GM20431 (cell line): ENCODE measurements at regions not wholly inside any gene's neighbourhood (a gene's known extent, or its start where the extent isn't known, plus 50 kb on each side); places are given as distances from the start of the nearest gene placed in this dataset.

ENCODE experiments used
- in situ Hi-C: fragments of 300-500 bp; cut with MseI, MboI; formaldehyde crosslinking; loops from one replicate; pipeline ENCODE4 v1.15.0; 2020; ENCODE audit warnings: low sequenced_read_pairs; ENCODE audit not compliant: unreplicated experiment

DNA sequence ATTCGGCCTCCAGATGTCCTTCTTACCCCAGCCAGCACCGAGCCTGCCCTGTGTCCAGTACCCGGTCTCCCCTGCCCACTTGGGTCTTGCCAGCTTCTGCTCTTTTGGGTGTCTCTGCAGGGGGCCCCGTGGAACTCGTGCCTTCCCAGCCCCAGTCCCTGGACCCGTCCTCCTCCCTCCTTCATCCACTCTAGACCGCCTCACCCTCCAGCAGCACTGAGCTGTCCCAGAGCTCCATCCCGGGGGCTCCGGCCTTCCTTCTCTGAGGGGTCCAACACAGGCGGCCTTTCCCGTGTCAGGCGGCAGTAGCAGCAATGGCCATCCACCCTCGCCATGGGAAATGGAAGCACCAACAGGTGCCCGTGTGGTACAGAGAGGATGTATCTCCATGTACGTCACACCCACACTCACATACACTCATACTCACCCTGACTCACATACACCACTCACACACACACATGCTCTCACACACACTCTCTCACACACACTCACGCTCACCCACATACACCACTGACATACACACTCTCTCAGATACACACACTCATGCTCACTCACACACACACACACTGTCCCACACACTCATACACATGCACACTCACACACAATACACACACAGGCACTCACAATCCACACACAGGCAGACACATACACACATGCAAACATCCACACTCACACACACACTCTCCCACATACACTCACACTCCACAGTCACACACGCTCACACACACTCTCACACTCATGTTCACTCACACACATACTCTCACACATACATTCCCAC is 827.5 kb upstream of the SALL3 start:
- in situ Hi-C loops = no loop called here

DNA sequence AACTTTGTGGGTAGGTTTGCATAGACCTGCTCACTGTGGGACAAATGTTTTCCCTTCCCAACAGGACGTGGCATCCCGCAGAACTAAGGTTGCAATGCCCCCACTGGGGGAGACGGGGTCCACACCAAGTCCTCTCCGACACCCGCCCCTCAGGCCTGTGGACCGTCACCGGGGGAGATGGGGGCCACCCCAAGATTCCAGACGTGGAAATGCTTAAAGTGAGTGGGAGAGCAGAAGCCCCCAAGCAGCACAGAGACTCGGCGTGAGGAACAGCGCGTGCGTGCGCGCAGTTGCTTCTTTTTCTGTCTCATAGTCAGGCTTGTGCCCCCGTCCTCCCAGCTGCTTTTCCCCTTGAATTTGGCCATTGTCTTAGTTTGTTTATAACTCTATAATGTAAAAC is 826.3 kb upstream of the SALL3 start:
- in situ Hi-C loops = no loop called here

DNA sequence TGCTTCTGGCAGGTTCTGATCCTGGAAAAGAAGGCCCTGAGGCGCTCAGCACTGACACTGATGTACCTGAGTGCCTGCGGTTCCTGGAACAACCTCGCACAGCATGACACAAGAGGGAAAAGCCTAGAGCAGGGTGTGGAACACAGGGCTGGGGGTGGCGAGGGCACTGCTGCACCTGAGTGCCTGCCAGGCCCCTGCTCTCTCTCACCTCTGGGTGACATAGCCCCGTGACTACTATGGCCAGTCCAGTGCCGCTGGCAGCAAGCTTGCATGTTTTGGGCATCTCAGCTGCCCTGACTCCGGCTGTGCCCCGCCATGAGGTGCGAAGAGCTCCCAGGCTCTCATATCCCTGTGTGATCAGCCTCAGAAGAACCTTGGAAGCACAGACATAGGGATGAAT is 825.2 kb upstream of the SALL3 start:
- in situ Hi-C loops = no loop called here

DNA sequence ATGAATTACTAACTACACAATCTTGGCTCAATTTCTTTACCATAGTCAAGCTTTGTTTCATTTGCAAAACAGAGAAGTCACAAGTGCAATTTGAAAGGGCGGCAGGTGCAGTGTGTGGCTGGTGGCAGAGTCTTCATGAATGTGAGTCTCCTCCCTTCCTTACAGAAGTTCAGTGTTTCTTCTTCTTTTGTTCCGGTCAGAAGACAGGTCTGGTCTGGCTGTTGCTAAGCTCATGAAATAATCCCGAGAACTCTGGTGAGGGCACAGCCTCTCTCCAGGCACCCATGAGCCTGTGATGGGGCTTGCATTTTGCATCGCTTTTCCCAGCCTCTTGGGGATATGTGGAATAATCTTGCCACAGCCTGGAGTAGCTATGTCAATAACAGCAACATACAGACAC is 824.8 kb upstream of the SALL3 start:
- in situ Hi-C loops = no loop called here

DNA sequence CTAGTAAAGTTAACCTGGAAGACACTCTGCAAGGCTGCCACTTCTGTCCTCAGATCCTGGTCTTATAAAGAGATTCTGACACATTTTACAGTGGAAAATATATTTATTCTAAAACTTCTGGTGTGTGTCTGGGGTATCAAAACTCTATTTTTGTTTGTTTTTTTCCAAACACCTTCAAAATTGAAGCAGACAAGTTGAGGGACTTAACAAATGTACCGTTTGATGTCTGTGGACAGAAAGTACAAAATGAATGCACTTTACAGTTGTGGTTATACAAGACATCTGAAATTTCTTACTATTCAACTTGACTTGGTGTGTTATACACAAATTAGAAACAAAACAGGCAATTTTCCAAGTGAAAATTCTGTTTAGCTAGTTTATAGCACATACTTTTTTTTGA is 823.2 kb upstream of the SALL3 start:
- in situ Hi-C loops = no loop called here

DNA sequence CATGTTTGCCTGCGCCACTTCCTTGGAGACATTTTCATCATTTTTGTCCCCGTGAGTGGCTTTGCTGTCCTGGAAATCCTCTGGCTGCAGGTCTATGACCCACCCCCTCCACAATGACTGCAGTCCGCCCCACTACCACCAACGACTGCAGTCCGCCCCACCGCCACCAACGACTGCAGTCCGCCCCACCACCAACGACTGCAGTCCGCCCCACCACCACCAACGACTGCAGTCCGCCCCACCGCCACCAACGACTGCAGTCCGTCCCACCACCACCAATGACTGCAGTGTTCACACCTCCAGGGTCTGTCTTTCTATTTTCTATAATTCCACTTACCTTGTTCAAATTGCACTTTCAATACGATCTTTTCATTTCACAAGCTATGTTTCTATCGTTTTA is 820.7 kb upstream of the SALL3 start:
- in situ Hi-C loops = no loop called here

DNA sequence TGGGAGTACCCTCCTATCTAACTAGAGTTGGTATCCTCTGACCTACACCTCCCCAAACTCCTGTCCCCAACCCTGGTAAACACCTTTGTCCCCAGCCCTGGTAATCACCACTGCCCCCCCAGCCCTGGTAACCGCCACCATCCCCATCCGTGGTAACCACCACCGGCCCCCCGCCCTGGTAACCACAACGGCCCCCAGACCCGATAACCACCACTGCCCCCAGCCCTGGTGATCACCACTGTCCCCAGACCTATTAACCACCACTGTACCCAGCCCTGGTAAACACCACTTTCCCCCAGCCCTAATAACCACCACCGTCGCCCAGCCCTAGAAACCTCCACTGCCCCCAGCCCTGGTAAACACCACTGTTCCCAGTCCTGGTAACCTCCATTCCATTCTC is 820.2 kb upstream of the SALL3 start:
- in situ Hi-C loops = no loop called here

DNA sequence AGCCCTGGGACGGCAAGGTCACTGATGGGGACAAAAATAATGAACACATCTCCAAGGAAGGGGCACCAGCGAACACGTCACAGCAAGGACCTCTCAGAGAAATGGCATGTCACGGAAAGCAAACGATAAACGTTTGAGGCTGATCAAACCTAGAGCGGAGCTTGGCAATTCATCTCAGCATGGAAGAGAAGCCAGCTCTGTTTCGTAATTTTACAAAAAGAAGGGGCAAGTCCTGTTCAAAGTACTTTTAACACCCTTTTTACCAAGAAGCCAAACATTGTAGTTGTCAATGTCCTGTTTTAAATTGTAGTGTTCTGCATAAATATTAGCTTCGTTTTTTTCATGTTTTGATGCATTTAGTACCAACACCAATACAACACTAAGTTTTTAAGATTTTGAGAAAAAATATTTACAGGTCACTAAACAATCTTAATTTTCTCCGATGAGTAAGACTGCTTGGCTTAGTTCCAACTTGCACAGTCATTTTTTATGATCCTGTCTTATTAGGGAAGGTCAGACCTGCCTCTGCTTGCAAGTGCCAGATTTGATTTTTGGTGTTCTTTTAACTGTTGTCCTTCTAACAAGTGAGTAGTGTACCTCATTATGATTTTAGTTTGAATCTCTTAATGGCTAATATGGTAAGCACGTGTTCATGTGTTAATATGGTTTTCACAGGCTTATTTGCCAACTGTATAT is 818.5 kb upstream of the SALL3 start:
- in situ Hi-C loops = no loop called here

DNA sequence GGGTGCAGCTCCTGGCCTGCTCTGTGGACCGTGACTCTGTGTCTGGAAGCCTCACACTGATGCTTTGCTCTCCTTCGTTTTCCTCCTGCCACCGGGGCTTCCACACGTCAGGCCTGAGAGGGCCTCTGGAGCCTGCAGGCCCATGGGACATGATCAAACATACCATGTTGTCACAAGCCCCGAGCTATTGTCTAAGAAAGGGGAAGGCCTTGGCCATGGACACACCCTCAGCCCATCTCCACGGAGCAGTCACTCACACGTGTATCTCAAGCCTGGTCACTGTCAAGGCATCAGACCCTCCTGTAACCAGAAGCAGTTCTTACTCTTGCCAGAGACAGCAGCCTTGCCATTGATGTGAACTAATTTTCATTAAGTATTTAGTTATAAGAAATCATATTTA is 814.1 kb upstream of the SALL3 start:
- in situ Hi-C loops = no loop called here

DNA sequence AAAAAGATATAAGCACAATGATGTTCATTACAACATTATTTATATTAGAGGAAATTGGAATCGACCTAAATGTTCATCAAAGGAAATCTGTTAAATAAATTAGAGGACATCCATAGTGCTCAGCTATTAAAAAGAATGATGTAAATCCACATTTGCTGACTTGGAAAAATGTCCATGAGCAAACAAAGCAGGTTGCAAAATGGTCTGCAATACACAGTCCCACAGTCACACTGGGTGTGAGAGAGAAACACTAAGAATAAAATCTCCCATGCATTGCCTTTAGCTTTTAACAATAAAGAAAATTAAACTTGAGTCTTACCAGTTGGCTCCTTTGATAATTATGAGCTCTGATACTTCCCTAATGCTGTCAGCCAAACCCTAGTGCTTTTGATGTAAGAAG is 811.1 kb upstream of the SALL3 start:
- in situ Hi-C loops = no loop called here

DNA sequence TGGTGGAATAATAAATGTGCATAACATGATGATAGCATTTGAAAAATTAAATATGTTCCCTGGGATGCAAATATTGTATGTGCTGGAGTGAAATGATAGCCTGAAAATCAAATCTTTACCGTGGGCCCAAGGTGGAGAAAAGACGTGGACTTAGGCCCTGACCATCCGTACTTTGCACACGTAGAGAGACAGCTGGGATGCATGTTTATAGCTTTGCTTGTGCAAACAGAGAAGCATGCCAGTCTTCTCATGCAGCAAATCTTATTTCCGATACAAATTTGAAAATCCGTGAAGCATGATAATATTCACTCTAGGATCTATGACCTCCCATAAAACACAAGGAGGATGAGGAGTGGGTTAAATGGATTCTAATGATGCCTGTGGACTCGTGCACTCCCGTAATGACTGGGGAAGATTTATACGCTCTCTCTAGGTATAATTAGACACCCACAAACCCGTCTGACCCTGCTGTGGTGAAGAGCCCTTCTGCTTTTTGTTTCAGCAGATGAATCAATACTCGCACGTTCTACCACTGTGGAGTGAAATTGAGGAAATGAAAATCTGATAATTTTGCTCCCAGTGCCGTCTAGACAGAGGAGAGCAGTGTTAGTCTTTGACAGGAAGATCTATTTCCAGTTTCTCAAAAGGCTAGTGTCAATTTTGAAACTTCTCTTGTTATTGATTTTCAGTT is 810.3 kb upstream of the SALL3 start:
- in situ Hi-C loops = no loop called here

DNA sequence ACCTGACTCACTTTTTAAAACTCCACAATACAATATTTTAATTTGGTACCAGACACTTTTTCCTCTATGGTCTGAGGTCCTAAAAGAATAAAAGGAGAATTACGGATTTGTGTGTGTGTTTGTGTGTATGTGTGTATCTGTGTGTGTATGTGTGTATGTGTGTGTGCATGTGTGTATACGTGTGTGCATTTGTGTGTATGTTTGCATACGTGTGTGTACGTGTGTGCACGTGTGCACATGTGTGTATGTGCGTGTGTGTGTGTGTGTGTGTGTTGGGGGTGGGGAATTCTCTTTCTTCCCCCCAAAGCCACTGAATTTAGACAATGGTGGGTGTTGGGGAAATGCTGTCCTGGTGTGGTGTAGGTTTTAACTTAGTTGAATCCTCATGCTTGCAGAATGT is 807.7 kb upstream of the SALL3 start:
- in situ Hi-C loops = no loop called here

DNA sequence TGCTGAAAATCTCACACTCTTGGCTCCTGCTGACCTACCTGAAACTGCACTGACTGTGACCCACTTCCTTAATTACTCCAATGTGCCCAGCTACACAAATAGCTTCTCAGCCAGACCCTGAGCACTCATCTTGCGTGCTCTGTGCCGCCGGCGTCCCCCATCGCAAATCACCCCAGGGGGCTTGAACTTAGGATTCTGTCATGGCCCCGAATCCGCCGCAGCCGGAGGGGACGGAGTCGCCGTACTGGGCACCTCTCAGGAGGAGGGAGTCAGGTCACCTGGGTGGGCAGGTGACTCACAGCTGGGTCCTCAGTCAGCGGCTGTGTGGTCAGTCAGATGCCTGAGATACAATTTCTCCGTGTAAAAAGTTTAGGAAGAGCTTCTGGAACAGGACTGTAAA is 804.9 kb upstream of the SALL3 start:
- in situ Hi-C loops = no loop called here

DNA sequence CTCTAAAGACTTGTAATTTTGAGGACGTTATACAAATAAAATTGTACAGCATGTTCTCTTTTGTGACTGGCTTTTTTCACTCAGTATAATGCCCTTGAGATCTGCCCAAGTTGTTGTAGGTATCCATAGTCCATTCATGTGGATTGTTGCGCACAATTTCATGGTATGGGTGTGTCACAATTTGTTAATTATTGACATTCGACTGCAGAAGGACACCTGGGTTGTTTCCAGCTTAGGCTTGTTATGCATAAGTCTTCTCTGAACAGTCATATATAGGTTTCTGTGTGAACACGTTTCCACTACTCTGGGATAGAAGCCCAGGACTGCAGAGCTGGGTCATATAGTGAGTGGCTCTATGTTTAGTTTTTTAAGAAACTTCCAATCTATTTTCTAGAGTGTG is 800.8 kb upstream of the SALL3 start:
- in situ Hi-C loops = no loop called here

DNA sequence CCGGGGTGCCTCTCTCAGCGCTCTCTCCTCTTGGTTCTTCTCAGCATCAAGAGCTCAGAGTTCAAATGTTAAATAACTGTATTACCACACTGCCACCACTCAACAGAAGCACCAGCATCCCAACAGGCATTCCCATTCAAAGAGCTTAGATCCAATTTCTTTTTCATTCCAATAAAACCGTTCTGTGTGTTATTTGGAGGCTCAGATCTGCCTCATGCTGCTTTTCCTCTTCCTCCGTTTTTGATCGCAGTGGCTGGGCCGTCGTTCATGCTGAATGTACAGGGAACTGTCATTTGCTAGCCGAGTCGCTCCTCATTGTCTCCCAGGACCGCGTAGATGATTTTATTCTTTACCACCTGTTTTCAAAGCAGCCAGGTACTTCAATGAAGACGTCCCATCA is 798.9 kb upstream of the SALL3 start:
- in situ Hi-C loops = no loop called here

DNA sequence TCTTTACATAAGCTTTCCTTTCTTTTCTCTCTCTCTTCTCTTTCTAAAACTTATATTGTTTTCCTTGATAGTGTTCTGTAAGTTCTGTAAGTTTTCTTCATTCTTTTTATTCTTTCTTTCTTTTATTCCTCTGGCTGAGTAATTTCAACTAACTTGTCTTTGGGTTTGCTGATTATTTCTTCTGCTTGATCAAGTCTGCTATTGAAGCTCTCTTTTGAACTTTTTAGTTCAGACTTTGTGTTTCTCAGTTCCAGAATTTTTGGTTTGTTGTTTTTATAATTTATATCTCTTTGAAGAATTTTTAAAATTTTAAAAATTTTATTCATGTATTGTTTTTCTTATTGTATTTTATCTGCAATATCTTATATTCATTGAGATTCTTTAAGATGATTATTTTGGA is 795.8 kb upstream of the SALL3 start:
- in situ Hi-C loops = no loop called here

DNA sequence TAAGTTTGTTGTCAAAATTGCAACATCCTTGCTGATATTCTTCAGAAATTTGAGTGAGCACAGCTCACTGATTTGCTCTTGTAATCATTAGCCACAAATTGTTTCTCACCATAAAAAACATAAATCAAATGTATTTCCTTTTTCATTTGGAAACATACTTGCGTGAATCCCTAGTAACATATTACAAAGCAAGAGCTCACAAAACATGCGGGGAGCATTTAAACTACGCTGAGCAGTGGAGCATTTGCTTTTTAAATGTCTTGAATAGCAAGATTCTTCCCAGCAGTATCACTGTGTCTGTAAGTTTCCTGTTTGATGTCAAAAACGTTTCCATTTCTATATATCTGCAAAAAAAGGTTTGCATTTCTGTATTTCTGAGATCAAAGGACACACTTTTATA is 788.3 kb upstream of the SALL3 start:
- in situ Hi-C loops = no loop called here

DNA sequence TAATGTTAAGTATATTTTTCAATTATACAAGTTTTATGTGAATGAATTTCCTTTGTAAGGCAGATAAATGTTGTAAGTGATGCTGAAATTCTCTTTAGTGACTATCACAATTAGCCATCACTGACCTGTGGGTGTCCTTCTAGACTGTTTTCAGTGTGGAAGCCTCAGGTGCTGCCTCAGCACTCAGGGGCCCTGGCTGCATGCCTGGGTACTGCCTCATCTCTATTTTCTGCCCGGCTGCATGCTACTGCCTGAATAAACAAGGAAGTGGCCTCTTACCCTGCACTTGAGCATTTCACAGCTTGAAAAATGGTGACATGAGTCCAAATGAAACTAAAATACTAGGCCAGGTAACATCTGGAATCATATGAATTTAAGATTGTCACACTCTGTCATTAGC is 787.6 kb upstream of the SALL3 start:
- in situ Hi-C loops = no loop called here

DNA sequence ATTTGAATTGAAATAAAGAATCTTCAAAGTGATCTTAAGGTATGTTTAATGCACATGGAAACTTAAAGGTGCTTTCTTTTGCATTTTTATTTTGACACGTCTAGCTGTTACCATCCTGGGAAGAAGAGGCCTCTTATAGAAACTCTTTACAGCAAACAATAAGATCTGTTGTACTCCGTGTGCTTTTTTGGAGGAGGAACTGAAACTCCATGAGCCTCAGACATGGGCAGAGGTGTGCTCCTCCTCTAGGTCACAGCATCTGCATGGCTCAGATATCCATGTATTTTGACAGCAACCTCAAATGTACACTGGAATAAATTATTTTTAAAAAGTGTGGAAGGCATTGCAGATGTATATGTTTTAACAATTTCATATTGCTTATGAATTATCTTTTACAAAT is 783.3 kb upstream of the SALL3 start:
- in situ Hi-C loops = no loop called here

DNA sequence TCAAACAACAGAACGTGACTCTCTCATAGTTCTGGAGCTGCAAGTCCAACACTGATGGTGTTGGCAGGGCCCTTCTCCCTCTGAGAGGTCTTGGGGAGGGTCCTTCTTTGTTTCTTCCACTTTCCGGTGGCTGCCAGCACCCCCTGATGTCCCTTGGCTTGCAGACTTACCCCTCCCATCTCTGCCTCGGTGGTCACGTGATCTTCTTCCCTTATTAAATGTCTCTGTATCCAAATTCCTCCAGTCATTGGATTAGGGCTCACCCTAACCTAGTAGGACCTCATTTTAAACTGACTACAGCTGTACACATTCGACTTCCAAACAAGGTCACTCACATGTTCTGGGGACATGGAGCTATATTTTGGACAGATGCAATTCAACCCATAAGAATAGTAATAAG is 780.6 kb upstream of the SALL3 start:
- in situ Hi-C loops = no loop called here

DNA sequence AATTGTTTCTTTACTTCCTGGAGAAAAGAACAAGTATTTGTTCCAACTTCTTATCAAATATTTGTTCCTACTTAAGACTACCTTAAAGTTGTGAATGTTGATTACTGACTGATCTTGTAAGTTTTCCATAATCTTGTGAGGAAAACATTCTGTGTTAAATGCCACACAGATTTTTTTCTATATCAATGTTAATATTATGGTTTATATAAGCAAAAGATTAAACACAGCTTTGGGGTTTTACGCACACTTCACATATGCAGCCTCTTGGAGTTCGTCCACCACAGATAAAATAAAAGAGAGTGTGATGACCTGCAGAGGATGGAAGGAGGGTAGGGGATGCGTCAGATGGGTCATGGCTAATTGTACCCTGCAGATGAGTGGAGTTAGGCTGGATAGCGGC is 780.0 kb upstream of the SALL3 start:
- in situ Hi-C loops = no loop called here
